Neural cell (in vitro differentiated cells): ENCODE measurements at regions not wholly inside any gene's neighbourhood (a gene's known extent, or its start where the extent isn't known, plus 50 kb on each side); places are given as distances from the start of the nearest gene placed in this dataset.

Source experiments
- EP300 ChIP-seq: fragments of 450-650 bp; conservative IDR thresholded peaks from 2 replicates; pipeline ENCODE4 v1.6.1; 2014; ENCODE audit warnings: antibody characterized with exemption, mild to moderate bottlenecking, moderate library complexity; ENCODE audit not compliant: poor library complexity, severe bottlenecking
- EZH2 ChIP-seq: fragments of 200-600, 300-800 bp; shearing (Covaris generic), sonication (generic); IDR thresholded peaks from 2 replicates; pipeline ENCODE4 v1.6.1; 2014; ENCODE audit warnings: antibody characterized with exemption, low read length, borderline replicate concordance, mild to moderate bottlenecking; ENCODE audit not compliant: insufficient read depth, poor library complexity, severe bottlenecking
- MXI1 ChIP-seq: fragments of 450-650 bp; conservative IDR thresholded peaks from 2 replicates; pipeline ENCODE4 v1.6.1; 2014; ENCODE audit warnings: antibody characterized with exemption, mild to moderate bottlenecking; ENCODE audit not compliant: poor library complexity, severe bottlenecking
- POLR2AphosphoS5 ChIP-seq: IDR thresholded peaks from 2 replicates; pipeline ENCODE4 v1.6.1; 2012
- REST ChIP-seq: IDR thresholded peaks from 2 replicates; pipeline ENCODE4 v1.6.1; 2012; ENCODE audit warnings: borderline replicate concordance
- TAF1 ChIP-seq: IDR thresholded peaks from 2 replicates; pipeline ENCODE4 v1.6.1; 2012; ENCODE audit warnings: low read depth
- TF ChIP-seq, protein P1 (sequence below): fragments of 450-650 bp; IDR thresholded peaks from 2 replicates; pipeline ENCODE4 v1.5.1; 2014; ENCODE audit warnings: antibody characterized with exemption, mild to moderate bottlenecking, moderate library complexity; ENCODE audit not compliant: poor library complexity, severe bottlenecking

GRCh38 chr6:113526553-113526952, 330.6 kb upstream of the MARCKS start:
- TF ChIP-seq, protein P1, sequence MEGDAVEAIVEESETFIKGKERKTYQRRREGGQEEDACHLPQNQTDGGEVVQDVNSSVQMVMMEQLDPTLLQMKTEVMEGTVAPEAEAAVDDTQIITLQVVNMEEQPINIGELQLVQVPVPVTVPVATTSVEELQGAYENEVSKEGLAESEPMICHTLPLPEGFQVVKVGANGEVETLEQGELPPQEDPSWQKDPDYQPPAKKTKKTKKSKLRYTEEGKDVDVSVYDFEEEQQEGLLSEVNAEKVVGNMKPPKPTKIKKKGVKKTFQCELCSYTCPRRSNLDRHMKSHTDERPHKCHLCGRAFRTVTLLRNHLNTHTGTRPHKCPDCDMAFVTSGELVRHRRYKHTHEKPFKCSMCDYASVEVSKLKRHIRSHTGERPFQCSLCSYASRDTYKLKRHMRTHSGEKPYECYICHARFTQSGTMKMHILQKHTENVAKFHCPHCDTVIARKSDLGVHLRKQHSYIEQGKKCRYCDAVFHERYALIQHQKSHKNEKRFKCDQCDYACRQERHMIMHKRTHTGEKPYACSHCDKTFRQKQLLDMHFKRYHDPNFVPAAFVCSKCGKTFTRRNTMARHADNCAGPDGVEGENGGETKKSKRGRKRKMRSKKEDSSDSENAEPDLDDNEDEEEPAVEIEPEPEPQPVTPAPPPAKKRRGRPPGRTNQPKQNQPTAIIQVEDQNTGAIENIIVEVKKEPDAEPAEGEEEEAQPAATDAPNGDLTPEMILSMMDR = no peak
- TF ChIP-seq EZH2 (no peak), POLR2AphosphoS5 (no peak), TAF1 (no peak), MXI1 (no peak), REST (no peak), EP300 (no peak)
